GM21825 (cell line): ENCODE measurements at regions not wholly inside any gene's neighbourhood (a gene's known extent, or its start where the extent isn't known, plus 50 kb on each side); places are given as distances from the start of the nearest gene placed in this dataset.

Experiments
- ATAC-seq: cut with Tn5 transposase; IDR thresholded peaks from one replicate; pipeline ENCODE4 v1.9.1; 2021; ENCODE audit warnings: mild to moderate bottlenecking, moderate library complexity; ENCODE audit not compliant: unreplicated experiment

DNA sequence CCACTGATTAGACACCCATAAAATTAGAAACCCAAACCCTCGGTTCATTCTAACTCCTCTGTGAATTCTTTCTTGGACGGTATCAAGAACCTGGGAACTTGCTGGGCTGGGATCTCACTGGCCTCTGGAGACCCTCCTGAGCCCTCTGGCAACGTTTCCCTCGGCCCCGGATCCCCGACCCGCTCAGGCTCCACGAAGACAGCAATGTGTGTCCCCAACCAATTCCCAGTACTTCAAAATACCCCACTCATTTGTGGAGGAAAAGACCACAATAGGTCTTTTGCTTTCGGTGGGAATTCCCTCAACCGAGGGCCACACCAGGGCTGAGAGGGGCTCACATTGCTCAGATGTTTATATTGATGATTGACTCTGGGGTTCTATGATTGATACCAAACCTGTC lies 117.9 kb upstream of the PRR20G start:
- ATAC-seq, result no peak

DNA sequence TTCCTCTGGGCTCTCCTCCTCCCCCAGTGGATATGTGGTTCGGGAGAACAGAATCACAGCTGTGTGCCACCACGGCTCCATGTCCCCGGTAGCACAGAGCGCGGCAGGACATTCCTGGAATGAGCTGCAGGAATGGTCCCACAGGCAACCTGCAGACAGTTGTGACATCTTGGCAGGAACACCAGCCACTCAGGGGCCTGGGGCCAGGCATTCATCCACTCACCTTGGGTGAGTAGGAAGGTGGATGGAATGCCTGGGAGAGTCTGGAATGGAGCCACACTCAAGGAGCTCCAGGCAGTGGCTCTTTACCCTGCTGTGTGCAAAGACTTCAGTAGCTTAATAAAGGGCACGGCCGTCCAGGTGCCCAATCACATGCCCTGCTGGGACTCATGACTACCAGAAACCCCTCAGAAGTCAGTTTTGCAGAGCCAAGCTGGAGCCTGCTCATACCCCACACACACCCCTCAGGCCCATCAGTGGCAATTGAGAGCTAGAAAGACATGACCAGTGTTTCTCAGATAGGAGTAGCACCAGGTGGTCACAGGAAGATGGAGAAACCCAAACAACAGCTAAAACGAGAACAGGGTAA lies 117.3 kb upstream of the PRR20G start:
- ATAC-seq, result no peak

DNA sequence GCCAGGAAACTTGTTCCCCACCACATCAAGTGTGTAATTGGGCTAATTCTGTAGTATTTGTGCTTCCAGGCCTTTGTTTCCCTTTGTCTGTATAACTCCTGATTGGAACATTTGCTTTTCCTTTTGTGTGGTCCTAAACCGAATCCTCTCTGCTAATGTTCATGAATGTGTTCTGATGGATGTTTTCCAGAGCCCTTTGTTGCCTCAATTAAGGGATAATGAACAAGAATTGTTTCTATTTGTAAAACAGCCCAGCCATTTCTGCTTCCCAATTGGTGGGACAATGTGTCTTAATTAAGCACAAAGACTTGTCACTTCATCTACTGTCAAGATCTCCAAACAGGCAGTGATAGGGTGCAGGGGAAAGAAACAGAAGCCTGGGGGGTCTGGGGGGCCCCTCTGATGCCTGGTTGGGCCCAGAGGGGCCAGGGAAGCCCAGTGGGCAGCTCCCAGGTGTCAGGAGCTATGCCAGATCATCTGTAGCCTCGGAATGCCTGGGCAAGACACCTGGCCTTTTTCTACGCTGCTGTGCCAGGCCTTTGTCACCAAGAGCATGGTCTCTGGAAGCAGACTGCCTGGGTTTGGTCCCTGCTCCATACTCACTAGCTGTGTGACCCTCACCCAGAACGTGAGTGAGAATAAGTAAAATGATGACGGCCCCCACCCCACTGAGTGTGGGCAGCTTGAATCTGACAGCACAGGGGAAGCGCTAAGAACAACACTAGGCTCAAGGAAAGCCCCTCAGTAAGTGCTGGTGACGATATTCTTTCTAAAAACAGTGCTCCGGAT lies 116.6 kb upstream of the PRR20G start:
- ATAC-seq, result no peak

DNA sequence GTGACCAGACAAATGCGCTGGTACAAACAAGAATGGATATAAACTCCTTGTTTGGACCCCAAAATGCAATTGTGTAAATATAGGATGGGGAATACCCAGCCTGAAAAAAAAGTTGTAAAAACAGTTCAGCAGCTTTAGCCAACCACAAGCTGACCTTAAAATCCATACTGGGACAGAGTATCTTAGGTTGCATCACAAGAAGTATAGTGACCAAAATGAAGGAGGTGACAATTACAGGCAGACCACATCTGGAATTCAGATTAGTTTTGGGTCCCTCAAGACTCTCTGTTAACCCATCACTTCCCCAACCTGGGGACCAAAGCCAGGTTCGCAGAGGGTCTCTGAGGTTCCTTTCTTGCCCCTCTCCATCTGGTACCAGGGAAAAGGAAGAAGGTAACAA lies 115.9 kb upstream of the PRR20G start:
- ATAC-seq, result no peak

DNA sequence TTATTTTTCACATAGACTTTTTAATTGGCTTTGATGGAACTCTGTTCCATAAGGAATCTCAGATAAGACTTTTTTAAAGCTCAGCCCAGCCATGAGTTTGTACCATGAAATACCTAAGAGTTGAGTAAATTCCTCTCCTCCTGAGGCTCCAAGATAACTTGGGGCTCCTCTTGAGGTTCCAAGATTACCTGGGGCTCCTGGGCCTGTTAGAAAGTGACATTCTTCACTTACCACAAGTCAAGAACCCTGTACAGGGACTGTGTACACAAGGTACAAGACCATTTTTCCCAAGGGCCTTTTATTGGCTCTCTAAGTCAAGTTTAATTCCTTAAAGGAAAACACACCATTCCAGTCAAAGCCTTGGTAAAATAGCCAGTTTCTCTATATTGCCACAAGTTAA lies 111.3 kb upstream of the PRR20G start:
- no peak for ATAC-seq

DNA sequence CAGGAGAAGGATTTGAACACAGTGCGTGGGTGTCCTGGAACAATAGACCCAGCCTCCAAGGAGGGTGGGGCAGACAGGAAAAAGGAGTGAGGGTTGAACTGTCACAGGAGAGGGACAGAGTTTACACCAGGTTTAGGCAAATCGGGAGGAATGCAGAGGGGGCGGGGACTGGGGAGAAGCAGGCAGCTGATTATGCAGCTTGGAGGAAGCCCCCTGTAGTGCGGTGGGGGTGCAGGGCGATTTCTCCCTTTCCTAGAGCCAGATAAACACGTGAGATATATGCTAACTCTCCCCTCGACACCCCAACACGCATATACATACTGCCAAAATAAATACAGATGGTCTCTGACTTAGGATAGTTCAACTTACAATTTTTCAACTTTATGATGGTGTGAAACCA lies 108.6 kb upstream of the PRR20G start:
- ATAC-seq, result no peak

DNA sequence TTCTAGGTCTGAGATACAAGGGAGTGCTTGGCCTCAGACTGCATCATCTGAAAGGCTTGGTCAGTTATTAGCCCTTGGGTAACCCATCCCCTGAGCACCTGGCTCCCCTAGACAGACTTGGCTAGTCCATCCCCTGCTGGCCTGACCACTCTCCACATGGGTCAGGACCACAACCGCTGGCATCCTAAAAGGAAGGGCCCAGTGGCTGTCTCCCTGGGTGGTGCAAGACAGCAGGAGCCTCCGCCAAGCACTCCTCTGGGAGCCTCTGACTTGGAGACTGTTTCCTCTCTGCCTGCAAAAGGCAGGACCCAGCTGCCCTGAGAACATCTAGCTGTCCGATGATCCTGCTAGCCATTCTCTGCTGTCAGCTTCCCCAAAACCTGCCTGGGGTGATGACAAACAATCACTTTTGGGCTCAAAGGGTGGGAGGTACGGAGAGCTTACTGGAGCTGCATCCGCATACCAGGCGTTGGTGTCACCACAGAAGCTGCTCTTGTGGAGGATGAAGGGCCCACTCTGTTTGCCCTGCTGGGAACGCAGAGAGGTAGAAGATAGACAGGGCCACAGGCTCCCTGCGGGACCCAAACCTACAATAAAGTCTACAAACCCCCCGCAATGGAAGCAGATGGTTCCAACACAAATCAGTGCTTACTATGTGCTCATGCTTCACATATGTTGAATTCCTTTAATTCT lies 108.0 kb upstream of the PRR20G start:
- ATAC-seq, result no peak

DNA sequence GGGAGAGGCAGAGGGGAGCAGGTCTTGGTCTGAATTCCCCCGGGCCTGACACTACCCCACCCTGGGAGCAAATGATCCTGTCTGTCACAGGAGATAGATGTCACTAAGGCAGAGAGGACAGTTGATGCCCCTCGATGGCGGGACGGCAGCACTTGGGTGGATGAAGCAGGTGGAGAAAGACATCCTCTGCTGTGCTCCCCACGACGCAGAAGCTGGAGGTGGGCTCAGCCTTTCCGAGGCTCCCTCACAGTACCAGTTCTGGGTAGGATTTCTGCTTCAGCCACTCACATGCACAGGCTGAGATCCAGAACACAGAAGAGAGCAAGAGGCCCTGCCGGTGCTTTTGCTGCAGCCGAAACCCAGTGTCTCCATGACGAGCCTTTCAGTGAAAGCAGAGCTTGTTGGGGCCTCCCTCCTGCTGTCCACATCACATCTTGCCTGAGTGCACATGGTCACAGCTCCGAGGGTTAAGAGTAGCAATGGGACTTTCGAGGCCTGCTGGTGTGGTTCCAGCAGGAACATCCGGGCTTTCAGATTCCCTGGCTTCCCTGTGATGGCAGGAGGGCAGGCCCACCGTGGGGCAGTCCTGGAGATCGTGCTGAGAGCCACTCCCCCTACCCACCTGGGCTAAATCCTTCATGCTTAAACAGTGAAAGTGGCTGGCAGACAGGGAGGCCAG lies 107.3 kb upstream of the PRR20G start:
- ATAC-seq, result no peak

DNA sequence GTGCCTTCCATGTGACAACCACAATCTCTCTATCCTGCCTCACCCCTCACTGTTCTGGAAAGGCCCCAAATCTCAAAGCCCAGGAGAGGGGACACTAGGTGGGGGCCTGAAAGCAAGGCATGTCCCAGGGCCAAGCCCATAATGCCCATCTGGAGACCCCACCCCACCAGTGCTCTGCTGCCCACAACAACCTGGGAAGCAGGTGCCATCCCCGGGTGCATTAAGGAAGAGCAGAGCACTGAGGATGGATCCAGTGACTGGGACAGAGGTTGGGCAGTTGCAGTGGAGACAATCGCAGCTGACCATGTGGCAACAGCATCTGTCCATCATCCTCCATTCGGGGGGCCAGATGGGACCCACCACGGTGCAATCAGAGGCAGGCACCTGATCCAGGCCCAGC lies 106.2 kb upstream of the PRR20G start:
- no peak for ATAC-seq

DNA sequence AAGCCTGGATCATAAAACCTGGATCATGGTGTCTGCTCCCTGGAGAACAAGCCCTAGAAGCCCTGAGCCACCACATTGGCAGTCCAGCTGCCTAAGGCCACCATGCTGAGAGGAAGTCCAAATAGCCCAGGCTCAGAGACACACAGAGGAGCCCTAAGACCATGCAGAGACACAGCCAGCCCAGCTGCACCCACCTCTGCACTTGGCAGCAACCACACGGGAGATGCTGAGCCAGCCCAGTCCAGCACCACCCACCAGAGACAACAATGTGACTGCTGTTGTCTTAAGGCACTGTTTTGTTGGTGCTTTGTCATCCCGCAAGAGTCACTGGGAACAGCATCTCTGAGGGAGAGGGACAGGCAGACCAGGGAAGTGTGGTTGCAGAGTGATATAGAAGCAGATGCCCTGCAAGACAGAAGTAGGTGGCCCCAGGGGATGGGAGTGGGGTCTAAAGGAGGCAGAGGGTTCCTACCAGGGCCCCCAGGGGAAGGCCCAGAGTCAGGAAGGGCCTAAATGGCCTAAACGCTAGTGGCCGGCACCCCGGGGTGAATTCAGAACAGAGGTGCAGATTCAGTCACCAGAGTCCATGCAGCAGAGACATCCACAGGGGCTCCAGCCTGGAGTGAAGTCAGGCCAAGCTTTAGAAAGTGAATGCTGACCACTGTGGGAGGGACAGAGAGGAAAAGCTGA lies 105.4 kb upstream of the PRR20G start:
- no peak for ATAC-seq

DNA sequence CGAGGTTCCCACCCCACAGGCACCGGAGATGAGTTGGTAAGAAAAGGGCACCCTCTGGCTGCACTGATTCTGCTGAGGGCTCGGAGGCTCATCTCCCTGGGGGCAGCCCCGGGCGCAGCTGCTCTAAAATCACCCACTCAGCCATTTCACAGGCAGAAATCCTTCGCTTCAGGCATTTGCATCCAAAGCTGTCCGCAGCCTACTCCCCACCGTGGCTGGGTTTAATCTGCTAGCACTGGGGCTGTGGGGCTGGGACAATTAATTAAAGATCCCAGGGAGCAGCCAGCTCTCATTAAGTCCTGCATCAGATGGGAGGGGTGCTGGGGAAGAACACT lies 104.3 kb upstream of the PRR20G start:
- ATAC-seq, result no peak

DNA sequence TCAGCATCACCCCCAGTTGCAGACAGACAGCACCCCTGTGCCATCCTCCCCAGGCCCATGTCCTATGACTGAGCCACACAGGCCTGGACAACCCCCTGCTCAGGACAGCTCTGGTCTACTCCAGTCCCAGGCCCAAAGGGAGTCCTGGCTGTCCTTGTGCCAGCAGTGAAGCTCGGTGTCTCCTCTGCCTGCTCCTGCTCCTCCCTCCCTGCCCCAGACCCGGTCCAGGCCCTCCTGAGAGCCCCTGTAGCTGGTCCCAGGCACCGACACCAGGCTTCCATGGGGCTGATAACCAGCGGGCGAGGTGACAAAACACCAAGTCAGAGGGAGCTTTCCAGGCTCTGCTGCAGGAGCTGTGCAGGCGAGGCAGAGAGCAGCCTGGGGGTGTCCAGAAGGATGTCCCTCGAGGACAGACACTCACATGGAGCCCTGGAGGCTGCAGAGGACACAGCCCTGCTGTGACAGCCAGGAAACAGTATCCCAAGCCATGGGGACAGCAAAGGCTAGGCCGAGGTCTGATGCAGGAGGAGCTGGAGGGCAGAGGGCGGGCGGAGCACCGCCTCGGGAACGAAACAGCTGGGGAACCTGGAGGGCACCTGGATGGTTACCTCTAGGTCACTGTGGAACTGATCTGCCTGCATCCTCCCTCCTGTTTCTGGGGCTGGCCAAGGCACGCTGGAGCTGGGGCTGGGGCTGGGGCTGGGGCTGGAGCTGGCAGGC lies 103.8 kb upstream of the PRR20G start:
- no peak for ATAC-seq

DNA sequence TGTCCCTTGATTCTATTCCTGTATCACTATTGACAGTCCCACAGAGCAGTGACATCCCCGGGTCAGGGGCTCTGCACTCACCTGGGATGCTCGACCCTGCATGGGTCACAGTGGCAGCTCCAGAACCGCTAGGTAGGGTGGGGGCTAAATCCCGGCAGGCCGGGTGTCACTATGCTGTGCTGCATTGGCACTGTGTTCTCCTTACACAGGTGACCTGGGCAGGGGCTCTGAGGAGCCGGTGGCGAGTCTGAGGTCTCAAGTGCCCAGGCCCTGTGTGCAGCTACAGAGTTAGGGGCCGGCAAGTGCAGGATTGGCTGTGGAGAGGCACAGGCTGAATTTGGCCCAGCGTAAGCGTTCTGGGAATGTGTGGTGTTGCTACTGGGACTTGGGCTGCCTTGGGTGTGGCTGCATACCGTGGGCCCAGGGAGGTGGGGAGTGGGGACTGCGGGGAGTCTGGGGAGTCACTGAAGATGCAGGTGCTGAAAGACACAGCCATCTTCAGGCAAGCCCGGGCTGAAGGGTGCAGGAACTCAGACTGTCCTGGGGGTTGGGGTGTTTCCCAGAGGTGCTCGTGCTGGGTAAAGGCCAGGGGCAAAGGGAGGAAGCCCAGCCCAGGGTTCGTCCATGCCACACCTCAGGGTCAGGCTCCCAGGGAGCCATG lies 102.6 kb upstream of the PRR20G start:
- no peak for ATAC-seq

DNA sequence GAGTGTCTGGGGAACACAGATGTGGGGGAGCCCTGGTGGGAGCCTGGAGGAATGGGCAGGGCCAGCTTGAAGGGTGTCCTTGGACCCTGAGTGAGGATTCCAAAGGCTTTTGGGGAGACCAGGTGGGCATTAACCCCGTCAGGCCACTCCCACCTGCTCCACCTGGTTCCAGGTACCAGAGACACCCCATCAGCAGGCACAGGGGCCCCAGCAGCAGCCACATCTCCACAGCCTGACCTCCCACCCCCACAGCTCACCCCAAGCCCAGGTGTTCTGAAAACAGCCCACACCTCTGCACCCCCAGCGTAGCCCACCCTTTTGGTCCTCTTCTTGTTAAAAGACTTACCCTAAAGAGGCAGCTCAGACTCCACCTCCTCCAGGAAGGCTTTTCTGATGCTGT lies 102.1 kb upstream of the PRR20G start:
- ATAC-seq, result no peak

DNA sequence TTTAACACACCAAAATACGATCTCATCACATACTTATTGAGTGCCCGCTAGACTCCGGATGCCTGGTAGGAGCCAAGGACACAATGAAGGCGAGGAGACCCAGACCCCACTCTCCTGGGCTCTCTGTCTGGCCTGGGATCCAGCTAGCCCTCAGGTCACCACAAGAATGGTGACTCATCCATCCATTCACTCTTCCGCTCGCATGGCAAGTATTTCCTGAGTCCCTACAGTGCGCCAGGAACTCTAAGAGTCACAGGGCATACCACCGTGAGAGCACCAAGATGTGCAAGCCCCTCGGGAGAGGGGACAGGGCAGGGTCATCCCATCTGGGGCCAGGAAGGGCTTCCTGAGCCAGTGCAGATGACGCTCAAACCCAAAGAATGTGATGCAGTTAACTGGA lies 101.6 kb upstream of the PRR20G start:
- ATAC-seq, result no peak

DNA sequence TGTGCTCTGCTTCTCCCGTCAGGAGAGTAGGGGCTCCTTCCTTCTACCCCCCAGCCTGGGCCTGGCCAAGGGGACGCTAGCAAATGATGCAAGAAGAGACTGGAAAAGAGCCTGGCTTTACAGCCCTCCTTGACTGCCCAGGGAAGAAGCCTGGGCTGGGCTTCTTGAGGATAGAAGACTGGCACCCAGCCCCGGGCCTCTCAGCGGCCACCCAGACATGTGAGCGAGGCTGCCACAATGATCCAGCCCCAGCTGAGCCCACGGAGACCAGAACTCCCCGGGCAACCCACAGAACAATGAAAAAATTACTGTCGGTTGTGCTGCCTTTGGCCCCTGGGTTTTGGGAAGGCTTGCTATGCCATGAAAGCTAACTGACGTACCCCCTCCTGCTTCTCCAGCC lies 100.6 kb upstream of the PRR20G start:
- no peak for ATAC-seq

DNA sequence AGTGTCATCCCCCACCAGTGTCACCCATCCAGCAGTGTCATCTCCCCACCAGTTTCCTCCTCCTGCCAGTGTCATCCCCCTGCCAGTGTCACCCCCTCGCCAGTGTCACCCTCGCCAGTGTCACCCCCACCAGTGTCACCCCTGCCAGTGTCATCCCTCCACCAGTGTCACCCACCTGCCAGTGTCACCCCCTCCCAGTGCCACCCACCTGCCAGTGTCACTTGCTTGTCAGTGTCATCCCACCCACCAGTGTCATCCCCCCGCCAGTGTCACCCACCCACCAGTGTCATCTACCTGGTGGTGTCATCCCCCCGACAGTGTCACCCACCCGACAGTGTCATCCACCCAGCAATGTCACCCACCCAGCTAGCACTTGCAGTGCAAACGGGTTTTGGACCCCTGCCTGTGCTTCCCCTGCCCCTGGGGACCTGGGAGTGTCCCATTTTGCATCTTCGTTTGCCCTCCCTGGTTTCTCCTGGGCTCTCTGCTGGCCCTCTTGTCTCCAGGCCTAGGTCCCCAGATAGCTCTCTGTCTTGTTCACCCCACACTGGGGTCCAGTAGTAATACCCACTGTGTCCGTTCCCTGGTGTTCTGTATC lies 99.8 kb upstream of the PRR20G start:
- ATAC-seq, result no peak

DNA sequence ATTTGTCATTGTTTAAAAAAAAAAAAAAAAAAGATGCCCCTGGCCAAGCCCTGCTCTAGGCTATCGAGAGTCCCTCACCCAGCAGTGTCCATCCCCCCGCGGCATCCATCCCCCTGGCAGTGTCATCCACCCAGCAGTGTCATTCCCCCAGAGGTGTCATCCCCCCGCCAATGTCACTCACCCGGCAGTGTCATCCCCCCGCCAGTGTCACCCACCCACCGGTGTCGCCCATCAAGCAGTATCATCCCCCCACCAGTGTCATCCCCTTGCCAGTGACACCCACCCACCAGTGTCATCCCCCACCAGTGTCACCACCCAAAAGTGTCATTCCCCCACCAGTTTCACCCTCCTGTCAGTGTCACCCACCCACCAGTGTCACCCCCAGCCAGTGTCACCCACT lies 99.3 kb upstream of the PRR20G start:
- ATAC-seq, result no peak

DNA sequence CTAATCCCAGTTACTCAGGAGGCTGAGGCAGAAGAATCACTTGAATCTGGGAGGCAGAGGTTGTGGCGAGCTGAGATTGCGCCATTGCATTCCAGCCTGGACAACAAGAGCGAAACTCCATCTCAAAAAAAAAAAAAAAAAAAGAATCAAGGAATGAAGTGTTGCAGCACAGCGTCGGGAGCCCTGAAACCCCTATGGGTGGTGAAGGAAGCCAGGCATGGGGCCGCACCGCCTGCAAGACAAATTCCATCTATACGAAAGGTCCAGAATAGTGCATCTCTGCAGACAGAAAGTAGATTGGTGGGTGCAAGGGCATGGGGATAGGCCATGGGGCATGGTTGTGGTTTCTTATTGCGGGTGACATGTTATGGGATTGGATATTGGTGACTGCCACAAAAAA lies 98.6 kb upstream of the PRR20G start:
- no peak for ATAC-seq

DNA sequence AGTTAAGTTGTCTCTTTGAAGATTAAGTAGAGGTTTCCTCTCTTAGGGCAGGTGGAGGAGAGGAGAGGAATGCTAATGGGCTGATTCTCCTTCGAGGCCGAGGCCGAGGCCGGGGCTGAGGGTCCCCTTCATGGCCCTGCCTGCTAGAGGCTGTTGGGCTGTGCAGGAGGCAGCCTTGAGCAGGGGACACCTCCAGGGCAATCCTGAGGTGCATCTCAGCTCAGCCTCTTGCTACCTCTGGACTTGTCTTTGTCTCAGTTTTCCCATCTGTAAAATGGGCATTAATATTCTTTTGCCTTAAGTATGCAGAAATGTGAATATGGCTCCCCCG lies 97.7 kb upstream of the PRR20G start:
- no peak for ATAC-seq
